ENCODE measurements at regions not wholly inside any gene's neighbourhood (a gene's known extent, or its start where the extent isn't known, plus 50 kb on each side); places are given as distances from the start of the nearest gene placed in this dataset.
"Not testable (repeated sequence)": the region's sequence is repeated elsewhere in the genome, so short reads cannot be mapped to it uniquely, and the experiment has no call there.

DNA sequence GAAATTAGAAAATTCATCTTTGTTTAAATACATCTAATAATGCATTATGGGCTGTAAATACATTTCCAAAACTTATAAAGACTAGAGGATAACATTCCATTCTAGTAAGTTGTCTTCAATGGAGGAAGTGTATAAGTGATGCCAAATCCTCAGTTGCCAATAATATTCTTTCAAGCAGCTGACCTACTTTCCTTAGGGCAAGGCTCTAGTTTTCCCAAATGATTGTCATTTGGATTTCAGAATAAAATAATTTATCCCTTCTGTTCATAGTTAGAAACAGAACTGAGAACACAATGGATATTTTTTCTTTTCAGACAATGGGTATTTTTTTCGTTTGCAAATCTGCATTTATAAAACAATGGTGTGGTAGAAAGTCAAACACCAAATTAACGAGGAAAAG is 354.9 kb upstream of the ADAMTS5 start:
- DNase-seq (ENCODE audit: low read depth in 2 of 2): no peak

DNA sequence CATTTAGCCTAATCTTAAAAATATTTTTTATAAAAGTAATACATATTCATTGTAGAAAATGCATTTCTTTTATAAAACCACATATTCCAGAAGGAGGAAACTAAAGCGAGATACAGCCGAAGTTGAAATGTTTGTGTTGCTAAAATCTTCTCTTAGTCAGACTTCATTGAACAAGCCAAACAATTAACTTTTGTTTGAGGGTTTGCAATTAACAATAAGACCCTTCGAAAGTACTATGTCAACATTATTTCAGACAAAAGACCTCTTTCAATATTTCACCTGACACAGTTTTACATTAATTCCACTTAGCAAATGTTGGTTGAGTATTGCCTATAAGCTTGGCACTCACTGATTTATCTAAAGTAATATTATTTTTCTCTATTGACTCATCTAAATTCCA is 354.0 kb upstream of the ADAMTS5 start:
- DNase-seq (ENCODE audit: low read depth in 2 of 2): no peak

DNA sequence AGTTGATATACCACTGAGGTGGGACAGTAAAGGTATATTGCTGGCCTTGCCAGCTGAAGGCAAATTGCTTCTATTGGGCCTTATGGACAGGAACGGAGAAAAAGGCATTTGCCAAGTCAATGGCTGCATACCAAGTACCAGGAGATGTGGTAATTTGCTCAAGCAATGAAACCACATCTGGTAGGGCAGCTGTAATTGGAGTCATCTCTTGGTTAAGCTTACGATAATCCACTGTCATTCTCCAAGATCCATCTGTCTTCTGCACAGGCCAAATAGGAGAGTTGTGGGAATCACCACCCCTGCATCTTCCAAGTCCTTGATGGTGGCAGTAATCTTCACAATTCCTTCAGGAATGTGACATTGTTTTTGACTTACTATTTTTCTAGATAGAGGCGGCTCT is 350.7 kb upstream of the ADAMTS5 start:
- not testable (repeated sequence) for DNase-seq (ENCODE audit: low read depth in 2 of 2)

DNA sequence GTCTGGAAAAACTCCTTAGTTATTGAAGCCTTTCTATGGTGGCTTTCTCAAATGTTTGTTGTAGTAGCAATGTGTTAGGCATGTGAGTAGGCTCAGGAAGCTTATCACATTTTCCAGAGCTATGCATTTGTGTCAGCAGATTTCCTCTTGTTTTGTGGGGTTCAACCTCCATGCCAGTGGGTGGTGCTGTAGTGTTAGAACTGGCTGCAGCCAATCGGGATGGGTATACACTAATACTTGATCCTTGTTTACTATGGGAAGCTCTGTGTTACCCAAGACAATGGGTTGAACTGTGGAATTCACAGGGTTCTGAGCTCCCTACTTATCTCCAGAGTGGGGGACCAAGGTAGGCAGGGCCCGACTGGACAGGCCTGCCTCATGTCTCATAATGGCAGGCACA is 348.5 kb upstream of the ADAMTS5 start:
- DNase-seq (ENCODE audit: low read depth in 2 of 2): no peak

DNA sequence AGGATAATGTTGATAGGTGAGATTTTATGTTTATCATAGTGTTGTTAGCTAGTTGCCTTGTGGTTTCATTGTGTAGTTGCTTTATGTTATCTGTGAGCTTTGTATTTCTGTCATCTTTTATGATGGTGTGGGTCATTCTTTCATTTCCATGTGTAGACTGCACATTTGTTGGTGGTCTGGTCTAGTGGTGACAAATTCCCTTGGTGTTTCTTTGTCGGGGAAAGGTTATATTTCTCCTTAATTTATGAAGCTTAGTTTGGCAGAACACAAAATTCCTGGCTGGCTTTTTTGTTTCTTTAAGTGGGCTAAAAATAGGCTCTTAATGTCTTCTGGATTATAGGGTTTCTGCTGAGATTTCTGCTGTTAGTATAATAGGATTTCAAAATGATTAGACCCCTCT is 347.2 kb upstream of the ADAMTS5 start:
- no peak for DNase-seq (ENCODE audit: low read depth in 2 of 2)

DNA sequence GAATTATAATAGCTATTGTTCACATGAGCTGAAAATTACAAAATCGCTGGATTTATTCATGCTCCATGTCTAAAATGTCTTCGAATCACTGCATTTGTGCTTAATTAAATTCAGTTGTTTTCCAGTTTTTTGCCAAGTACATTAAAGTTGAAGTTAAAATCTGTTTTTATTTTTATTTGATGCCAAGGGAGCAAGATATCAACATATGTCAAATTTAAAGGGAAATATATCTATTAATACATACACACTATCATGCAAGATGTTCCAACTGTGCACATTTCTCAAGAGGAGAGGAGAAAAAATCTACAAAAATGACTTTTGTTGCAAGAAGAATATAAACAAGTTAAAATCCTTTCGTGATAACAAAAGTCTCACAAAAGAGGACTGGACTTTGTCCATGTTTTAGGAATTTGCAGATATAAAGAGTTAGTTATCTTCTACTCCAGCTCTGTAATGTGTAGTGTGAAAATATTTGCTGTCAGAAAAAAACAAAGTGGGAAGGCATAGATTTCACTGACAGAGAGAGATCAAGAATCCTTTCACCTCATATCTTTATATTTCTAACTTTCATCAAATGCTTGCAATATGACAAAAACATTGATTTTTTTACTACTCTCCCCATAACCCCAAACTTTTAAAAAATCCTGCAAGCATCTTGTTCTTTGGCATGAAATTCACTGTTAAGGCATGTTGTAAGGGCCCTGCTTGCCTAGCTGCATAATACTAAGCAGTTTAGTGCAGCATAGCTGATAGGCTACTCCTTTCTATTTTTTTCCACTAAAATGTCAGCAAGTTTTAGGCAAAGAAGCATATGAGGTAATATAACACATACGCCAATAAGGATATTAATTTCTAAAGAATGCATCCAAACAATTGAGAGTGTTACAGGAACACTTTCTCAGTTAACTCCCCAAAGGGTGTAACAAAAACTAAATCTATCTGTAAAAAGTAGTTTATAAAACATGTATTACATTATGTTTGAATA is 340.2 kb upstream of the ADAMTS5 start:
- DNase-seq (ENCODE audit: low read depth in 2 of 2): no peak

DNA sequence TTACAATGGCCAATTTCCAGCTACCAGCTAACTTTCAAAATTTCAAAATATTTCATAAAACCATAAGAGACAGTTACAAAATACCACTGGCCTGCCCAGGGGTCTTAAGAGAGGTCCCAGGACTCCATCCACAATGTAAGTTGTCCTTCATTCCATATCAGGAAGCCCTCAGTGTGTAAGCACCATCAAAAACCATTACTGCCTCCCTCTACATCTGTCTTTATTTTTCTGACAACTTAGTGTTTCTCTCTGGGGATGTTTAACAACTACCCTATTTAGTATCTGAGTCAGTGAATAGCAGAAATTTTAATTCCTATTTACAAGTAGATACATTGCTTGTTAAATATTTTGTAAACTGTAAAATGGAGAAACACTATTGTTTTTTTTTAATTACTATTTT is 339.3 kb upstream of the ADAMTS5 start:
- DNase-seq (ENCODE audit: low read depth in 2 of 2): no peak

DNA sequence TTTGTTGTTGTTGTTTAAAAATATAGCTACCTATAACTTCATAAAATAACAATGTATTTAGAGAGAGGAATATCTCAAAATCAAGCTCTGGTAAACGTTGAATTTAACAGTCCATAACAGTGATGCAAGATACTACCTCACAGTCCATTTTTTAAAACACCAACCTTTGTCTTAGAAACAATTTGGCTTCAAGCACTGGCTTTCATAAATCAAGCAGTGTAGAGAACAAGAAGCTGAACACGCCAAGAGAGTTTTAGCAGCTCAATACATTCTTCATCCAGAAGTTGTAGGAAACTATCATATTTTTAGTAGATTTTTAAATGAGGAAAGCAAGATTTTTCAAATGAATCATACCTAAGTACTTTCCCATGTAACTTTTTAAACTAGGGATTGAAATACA is 334.3 kb upstream of the ADAMTS5 start:
- no peak for DNase-seq (ENCODE audit: low read depth in 2 of 2)

DNA sequence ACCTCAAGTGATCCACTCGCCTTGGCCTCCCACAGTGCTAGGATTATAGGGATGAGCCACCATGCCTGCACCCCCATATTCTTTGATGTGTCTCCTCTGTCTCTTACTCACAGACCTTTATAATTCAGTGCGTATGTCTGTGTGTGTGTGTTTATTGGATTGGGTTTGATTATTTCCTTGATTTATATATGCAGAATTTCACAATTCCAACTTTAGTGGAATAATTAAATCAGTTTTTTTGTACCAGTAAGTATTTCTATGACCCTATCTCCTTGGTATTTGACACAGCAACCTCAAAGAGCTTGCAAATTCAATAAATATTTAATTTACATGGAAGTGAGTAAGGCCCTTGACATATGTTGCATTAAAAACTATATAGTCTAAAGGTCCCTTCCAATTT is 333.9 kb upstream of the ADAMTS5 start:
- no peak for DNase-seq (ENCODE audit: low read depth in 2 of 2)

DNA sequence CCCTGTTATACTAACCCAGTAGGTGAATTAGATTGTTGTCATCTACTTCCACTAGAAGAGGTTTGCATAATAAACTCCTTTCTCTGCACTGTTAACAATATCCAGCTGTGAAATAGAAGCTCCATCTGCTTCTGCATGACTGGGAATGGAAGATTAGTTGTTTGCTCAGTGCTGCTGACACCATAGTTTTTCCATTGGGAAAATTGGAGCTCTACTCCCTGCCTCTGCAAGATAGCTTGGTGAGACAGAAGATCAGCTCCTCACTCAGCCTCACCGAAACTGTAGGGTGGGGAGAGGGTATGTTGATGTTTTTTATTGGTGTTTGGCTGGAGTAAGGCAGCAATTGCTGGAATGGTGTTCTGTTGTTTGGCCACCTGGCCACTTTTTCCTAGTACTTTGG is 331.6 kb upstream of the ADAMTS5 start:
- no peak for DNase-seq (ENCODE audit: low read depth in 2 of 2)

DNA sequence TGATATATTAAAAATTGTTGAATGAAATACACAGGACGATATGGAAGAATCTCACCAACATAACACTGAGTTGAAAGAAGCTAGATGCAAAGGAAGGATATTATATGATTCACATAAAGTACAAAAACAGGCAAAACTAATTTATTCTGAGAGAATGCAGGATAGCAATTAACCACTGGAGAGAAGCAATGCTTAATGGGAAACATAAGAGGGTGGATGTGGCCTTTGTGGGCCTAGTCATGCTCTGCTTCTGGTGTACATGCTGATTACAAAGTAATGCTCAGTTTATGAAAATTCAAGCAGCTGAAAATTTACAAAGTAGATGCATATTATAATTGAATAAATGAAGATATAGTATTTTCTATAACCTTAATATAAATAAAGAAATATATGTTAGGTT is 326.4 kb upstream of the ADAMTS5 start:
- no peak for DNase-seq (ENCODE audit: low read depth in 2 of 2)

DNA sequence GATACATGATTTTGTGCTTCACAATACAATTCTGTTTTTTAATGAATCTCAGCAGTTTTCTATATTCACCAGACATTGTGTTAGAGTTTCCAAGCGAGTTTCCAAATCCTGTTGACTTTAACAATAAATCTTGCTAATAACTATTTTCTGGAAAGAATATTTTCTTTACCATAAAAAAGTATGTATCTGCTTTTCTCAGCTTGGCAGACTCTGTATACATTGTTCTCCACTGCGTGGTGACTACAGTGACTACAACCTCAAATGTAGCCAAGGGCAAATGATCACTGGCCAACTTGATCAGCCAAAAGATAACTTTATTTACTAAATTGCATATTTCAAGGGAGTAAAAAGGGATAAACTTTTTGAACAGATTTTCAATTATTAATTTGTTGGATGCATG is 325.9 kb upstream of the ADAMTS5 start:
- DNase-seq (ENCODE audit: low read depth in 2 of 2): no peak

DNA sequence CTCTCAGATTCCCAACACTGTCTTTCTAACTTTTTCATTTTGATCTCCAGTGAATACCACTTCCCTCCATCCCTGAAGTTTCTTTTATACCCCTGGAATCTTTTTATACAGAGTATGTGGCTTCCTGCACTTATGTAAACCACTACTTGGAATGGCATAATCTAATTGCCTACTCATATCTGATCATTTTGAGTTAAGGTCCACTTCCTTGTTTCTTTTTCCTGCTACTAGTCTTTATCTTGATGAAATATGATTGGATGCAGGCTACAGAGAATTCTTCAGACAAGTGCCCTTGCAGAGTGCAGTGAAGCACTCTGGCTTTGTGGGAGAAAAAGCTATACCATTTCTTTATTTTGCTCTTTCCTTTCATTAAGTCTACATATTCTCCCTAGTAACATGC is 325.3 kb upstream of the ADAMTS5 start:
- DNase-seq (ENCODE audit: low read depth in 2 of 2): no peak

DNA sequence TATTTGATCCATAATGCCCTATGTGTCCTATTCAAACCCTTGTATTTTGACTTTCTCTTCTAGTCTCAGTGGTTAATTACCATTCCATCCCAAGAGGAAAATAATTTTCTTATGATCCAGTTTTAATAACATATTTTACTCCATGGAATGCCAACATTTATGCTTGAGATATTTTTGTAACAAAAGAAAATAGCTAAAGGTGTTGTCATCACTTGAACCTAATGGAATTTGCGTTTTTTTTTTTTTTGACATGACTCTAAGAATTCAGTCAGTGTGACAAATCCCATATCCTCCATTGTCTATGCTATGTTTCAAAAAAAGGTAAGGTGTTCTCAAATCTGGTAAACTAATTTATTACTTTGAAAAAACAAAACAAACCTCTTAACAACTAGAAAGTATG is 324.1 kb upstream of the ADAMTS5 start:
- no peak for DNase-seq (ENCODE audit: low read depth in 2 of 2)

DNA sequence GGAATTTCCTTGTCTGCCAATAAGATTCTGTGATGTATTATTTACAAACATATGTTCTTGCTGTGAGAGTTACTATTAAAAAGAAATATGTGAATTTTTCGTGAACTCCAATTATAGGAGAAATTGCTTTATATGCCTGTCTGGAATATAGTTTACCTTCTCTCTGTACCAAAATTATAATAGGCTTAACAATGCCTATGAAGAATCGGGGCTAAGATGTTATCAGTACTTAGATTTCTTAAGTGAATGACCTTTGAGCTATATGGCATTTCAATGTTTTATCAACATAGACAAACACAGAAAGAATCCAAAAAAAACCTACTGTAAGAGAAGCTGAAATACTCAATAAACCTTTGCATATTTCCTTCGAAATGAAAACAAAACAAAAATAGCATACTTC is 323.1 kb upstream of the ADAMTS5 start:
- DNase-seq (ENCODE audit: low read depth in 2 of 2): no peak

DNA sequence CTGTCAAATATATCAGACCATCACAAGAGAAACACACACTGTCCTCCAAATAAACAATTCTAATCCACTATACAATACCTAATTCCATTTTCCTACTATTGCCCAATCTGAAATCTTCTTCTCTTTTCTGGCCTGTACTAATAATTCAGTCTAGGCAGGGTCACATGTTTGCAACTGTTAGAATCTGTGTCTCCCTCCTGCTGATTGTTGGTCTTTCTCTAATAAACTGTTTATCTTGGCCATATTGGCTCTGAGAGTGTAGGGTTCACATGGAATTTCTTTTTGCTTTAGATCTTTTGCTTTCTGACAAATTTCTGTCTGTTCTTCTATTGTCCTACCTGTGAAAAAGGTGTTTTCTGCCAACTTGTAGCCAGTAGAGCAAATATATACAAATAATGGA is 319.9 kb upstream of the ADAMTS5 start:
- no peak for DNase-seq (ENCODE audit: low read depth in 2 of 2)

DNA sequence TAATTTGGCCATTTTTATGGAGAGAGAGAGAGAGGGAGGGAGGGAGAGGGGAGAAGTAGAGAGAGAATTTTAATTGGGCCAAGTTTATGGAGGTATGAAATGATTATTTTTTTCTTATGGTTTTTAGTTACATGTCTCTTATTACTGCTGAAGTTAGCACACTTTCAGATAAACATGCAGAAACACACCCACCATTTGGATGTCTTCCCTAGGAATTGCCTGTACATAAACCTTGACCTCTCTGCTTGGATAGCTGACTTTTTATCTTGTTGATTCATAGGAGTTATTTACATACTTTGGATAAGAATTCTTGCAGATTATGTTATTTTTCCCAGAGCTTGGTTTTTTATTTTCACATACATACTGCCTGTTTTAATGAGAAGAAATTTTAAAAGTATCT is 310.2 kb upstream of the ADAMTS5 start:
- DNase-seq (ENCODE audit: low read depth in 2 of 2): no peak

DNA sequence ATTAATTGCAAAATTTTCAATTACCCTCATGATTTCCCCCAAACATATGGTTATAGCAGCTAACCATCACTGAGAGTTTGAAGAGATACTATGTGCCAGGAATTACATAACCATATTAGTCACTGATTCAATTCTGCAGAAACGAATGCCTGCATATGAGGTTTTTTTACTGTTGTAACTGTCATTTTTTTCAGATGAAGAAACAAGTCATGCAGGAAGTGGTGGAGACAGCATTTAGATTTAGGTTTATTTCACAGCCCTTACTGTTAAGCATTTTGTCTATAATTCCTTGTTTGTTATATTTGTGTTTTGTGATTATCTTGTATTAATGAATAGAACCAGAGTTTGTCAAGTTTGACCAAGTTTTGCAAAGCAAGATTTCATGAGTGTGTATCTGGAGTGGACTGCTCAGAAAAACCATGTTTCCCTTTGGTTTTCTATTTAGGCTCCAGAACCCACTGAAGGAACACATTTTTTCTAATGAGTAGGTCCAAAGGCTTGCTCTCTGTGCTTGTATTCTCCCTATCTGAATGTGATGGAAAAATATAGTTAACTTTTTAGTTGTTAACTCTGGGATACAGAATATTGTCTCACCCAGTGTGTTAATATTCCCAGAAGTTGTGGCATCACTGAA is 308.5 kb upstream of the ADAMTS5 start:
- DNase-seq (ENCODE audit: low read depth in 2 of 2): no peak

DNA sequence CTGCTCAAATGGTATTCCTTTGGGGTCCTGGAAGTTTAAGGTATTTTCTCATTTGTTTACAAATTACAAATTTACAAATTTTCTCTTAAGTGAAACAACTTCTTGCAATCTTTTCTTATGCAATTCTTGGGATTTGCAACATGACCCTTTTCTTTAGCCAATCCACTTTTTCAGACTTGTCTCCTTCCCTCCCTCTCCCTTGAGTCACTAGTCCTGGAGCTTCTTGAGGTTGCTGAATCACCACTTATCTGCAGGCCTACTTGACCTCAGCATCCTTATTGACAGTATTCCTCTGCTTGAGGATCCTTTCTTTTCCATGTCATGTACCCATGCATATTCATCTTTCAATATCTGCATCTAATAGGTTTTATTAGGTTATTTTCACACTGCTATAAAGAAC is 302.8 kb upstream of the ADAMTS5 start:
- no peak for DNase-seq (ENCODE audit: low read depth in 2 of 2)

DNA sequence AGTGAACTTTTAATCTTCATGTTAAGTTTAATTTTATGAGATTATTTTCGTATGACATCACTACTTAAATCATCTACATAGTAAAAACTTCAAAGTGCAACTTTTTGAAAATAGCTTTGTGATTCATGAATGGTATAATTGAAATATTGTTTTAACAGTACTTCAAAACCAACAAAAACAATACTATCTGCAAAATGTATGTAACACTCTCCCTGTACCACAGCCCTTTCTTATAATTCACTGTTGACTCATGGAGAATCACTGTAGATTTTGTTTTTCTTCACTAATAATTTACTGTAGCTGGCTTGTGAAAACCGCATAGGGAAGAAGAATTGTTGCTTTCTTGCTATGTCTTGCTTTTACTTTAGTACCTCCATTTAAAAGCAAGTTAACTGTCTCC is 301.4 kb upstream of the ADAMTS5 start:
- DNase-seq (ENCODE audit: low read depth in 2 of 2): no peak

DNA sequence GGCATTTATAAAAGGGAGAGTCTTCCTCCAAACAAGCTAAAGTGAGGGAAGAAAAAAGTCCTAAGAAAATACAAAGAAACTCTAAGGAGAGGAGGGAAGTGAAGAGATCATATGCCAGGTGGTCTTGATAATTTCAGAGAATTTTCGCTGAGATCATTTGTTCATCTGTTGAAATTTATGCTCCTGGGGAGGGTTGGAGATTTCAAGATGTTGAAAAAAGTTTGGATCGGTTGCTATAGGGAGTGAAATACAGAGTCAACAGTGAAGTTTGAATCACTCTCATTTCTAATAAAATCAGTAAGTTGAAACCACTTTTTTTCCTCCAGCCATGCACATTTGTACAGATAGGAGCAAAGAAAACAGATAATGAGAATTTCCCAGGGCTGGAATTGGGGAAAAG is 299.1 kb upstream of the ADAMTS5 start:
- no peak for DNase-seq (ENCODE audit: low read depth in 2 of 2)

DNA sequence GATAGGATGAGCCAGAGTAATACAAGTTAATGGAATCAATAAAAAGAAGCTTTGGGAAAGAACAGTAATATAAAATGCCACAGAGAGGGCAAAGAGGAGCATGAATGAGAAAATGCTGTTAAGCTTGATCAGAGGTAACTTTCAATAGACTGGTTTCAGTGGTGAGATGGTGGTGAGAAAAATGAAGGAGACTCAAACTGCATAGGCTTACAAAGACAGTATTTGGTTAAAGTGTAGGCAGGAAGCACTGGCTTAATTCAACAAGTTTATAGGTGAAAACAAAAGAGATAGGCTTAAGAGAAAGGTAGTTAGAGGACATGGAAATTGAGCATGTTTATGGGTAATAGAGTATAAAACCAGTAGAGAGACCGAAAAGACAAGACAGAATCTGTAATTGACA is 298.6 kb upstream of the ADAMTS5 start:
- no peak for DNase-seq (ENCODE audit: low read depth in 2 of 2)

DNA sequence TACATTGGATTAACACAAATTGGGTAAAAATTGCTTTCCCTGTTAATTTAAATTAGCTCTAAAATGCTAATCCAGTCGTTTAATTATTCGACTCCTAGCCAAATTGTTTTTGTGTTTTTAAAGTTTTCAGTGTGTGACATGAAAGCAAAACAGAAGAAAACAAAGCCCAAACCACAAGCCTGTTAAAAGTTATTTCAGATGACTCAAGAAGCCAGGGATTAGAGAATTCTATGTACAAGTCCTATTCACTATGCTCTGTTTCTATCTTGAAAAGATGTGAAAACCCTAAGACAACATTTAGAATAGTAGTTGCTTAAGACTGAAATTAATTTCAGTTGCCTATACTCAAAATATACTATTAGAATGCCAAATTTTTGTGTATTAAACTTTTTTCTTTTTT is 294.8 kb upstream of the ADAMTS5 start:
- DNase-seq (ENCODE audit: low read depth in 2 of 2): no peak

All from stimulated activated CD8-positive, alpha-beta memory T cell treated with anti-CD3 and anti-CD28 coated beads, Interleukin-2, amount 100 ng/mL, for 48 hours (primary cell).